Cardiac muscle cell (in vitro differentiated cells and primary cell): ENCODE measurements at regions not wholly inside any gene's neighbourhood (a gene's known extent, or its start where the extent isn't known, plus 50 kb on each side); places are given as distances from the start of the nearest gene placed in this dataset.

ENCODE experiments used
- DNase-seq, 2 donors: peaks; one replicate each; pipeline versions ENCODE4 v3.0.0 to v3.0.0-alpha.2; 2010 to 2017; ENCODE audit warnings: low read depth in 1 of 2, low spot score in 1 of 2
- H3K27ac ChIP-seq: fragments of 200-600 bp; sonication (generic); 2 replicates; pipeline ENCODE4 v1.5.1; 2016
- H3K27me3 ChIP-seq: fragments of 200-600 bp; sonication (generic); 2 replicates; pipeline ENCODE4 v1.6.0; 2016; ENCODE audit warnings: control low read depth
- H3K36me3 ChIP-seq: fragments of 200-600 bp; sonication (generic); 2 replicates; pipeline ENCODE4 v1.5.1; 2016; ENCODE audit warnings: control low read depth
- H3K4me1 ChIP-seq: fragments of 200-600 bp; sonication (generic); 2 replicates; pipeline ENCODE4 v1.8.1; 2017; ENCODE audit warnings: low read depth, mild to moderate bottlenecking, mixed run types
- H3K4me3 ChIP-seq: fragments of 200-600 bp; sonication (generic); 2 replicates; pipeline ENCODE4 v1.5.1; 2016; ENCODE audit warnings: mild to moderate bottlenecking
- H3K9me3 ChIP-seq: fragments of 200-600 bp; sonication (generic); 2 replicates; pipeline ENCODE4 v1.5.1; 2017; ENCODE audit warnings: low read depth, mild to moderate bottlenecking, control low read depth
- TF ChIP-seq, protein P1 (sequence below): IDR thresholded peaks from 2 replicates; pipeline ENCODE4 v1.5.1; 2012; ENCODE audit warnings: low read depth, mild to moderate bottlenecking, low read length

DNA sequence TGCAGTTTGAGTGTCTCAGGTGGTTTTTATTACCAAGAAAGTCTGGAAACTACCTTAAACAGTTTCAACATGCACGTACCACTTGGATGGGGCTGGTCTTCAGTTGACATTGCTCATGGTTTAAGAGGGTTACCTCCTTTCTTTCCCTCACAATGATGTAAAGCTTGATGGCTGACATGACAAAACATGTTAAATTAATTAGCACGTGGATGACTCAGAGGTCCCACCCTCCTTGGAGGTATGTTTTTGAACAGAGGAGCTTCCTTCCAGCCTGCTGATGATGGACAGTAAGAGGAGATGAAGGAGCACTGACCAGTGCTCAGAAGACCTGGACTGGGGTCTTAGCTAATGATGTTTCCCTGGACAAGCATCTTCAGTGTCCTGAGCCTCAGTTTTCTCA, 322.3 kb upstream of the PODXL start:
- Histone ChIP-seq H3K9me3 (no peaks in the 10 kb centered on the region), H3K27ac (no peak overlapping the region), H3K36me3 (no peaks in the 10 kb centered on the region), H3K4me3 (no peak overlapping the region), H3K27me3 (no peaks in the 10 kb centered on the region), H3K4me1 (no peaks in the 10 kb centered on the region)
- DNase-seq, result no peak
- TF ChIP-seq, protein P1, sequence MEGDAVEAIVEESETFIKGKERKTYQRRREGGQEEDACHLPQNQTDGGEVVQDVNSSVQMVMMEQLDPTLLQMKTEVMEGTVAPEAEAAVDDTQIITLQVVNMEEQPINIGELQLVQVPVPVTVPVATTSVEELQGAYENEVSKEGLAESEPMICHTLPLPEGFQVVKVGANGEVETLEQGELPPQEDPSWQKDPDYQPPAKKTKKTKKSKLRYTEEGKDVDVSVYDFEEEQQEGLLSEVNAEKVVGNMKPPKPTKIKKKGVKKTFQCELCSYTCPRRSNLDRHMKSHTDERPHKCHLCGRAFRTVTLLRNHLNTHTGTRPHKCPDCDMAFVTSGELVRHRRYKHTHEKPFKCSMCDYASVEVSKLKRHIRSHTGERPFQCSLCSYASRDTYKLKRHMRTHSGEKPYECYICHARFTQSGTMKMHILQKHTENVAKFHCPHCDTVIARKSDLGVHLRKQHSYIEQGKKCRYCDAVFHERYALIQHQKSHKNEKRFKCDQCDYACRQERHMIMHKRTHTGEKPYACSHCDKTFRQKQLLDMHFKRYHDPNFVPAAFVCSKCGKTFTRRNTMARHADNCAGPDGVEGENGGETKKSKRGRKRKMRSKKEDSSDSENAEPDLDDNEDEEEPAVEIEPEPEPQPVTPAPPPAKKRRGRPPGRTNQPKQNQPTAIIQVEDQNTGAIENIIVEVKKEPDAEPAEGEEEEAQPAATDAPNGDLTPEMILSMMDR, result no peak

- DNase-seq, result no peak
- no peak overlapping the region for H3K4me3 ChIP-seq
- TF ChIP-seq, protein P1, result no peak
- no peaks in the 10 kb centered on the region for H3K36me3 ChIP-seq
- no peaks in the 10 kb centered on the region for H3K27me3 ChIP-seq
- no peaks in the 10 kb centered on the region for H3K9me3 ChIP-seq
- no peaks in the 10 kb centered on the region for H3K4me1 ChIP-seq
- H3K27ac ChIP-seq, result no peak overlapping the region
Observed at GRCh38 chr7:131873581-131873980, 317.2 kb upstream of the PODXL start.

- Histone ChIP-seq H3K27ac (no peak overlapping the region), H3K4me1 (no peaks in the 10 kb centered on the region), H3K27me3 (no peaks in the 10 kb centered on the region), H3K9me3 (no peaks in the 10 kb centered on the region), H3K4me3 (no peak overlapping the region), H3K36me3 (no peaks in the 10 kb centered on the region)
- DNase-seq, result no peak
- TF ChIP-seq, protein P1, result no peak
Observed at GRCh38 chr7:131869986-131870385, 313.6 kb upstream of the PODXL start.

GRCh38 chr7:131869169-131869844, 312.9 kb upstream of the PODXL start:
- DNase-seq, result no peak
- Histone ChIP-seq H3K4me3 (no peak overlapping the region), H3K9me3 (no peaks in the 10 kb centered on the region), H3K27me3 (no peaks in the 10 kb centered on the region), H3K27ac (no peak overlapping the region), H3K4me1 (no peaks in the 10 kb centered on the region), H3K36me3 (no peaks in the 10 kb centered on the region)
- TF ChIP-seq, protein P1, result no peak

DNA sequence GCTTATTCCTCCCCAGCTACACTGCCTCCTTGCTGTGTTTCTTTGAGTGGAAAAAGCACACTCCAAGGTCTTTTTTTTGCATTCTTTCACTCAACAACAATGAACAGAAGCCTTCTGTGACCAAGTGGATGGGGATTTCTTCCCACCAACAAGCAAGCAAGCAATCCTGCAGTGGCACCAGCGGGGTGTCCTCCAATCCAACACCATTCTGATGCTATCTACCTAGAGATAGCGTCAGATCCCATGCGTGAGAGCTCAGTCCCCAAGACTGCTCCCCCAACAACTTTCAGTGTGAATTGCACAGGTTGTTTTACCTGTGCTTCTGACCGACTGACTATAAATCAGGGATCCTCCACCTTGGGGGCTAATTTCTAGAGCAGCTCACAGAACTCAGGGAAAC, 311.0 kb upstream of the PODXL start:
- Histone ChIP-seq H3K4me1 (no peaks in the 10 kb centered on the region), H3K27ac (no peak overlapping the region), H3K27me3 (no peaks in the 10 kb centered on the region), H3K9me3 (no peaks in the 10 kb centered on the region), H3K4me3 (no peak overlapping the region), H3K36me3 (no peaks in the 10 kb centered on the region)
- TF ChIP-seq, protein P1, result no peak
- no peak for DNase-seq
